ENCODE measurements at regions not wholly inside any gene's neighbourhood (a gene's known extent, or its start where the extent isn't known, plus 50 kb on each side); places are given as distances from the start of the nearest gene placed in this dataset.

GRCh38 chr14:28576523-28576922 is 190.1 kb upstream of the FOXG1 start:
- TF ChIP-seq, protein P1, sequence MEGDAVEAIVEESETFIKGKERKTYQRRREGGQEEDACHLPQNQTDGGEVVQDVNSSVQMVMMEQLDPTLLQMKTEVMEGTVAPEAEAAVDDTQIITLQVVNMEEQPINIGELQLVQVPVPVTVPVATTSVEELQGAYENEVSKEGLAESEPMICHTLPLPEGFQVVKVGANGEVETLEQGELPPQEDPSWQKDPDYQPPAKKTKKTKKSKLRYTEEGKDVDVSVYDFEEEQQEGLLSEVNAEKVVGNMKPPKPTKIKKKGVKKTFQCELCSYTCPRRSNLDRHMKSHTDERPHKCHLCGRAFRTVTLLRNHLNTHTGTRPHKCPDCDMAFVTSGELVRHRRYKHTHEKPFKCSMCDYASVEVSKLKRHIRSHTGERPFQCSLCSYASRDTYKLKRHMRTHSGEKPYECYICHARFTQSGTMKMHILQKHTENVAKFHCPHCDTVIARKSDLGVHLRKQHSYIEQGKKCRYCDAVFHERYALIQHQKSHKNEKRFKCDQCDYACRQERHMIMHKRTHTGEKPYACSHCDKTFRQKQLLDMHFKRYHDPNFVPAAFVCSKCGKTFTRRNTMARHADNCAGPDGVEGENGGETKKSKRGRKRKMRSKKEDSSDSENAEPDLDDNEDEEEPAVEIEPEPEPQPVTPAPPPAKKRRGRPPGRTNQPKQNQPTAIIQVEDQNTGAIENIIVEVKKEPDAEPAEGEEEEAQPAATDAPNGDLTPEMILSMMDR (IDR thresholded peaks at IDR 0.05): no peak
- TF ChIP-seq EZH2 (IDR thresholded peaks at IDR 0.05; ENCODE audit: borderline replicate concordance, insufficient read depth, low read depth, low read length, poor library complexity, severe bottlenecking): no peak
